SK-N-SH (cell line): ENCODE measurements at regions not wholly inside any gene's neighbourhood (a gene's known extent, or its start where the extent isn't known, plus 50 kb on each side); places are given as distances from the start of the nearest gene placed in this dataset.

Source experiments
- CTCF ChIA-PET: fragments of 300-600, 350-600 bp; formaldehyde crosslinking; extraction: SDS; loops from one replicate; lab custom pipeline; 2021; lab: Yijun Ruan, JAX
- POLR2A ChIA-PET: fragments of 350-600 bp; sonication (Branson Sonifier 250); formaldehyde crosslinking; extraction: SDS; loops from one replicate; lab custom pipeline; 2020; ENCODE audit warnings: antibody characterized with exemption, inconsistent platforms; lab: Yijun Ruan, JAX
- DNase-seq: peaks from one replicate; pipeline ENCODE4 v3.0.0; 2012
- H2AFZ ChIP-seq: fragments of 200-600 bp; sonication (generic); 2 replicates; pipeline ENCODE4 v1.8.1; 2016; ENCODE audit warnings: antibody characterized with exemption, mild to moderate bottlenecking, low read depth
- H3F3A ChIP-seq: fragments of 200-600 bp; sonication (generic); replicated peaks from 2 replicates; pipeline ENCODE3; 2016; ENCODE audit warnings: antibody characterized with exemption, mild to moderate bottlenecking; ENCODE audit not compliant: insufficient read depth
- H3K27ac ChIP-seq, 2 experiments: fragments of 200-500 bp in 1 of 2; fragments of 200-600 bp in 1 of 2; sonication (Bioruptor generic) in 1 of 2; sonication (generic), shearing (Covaris generic) in 1 of 2; 2 replicates each; pipeline versions ENCODE4 v1.5.1 to v1.6.1; 2014 to 2016; ENCODE audit warnings: low read depth in 2 of 2, inconsistent platforms in 1 of 2, low read length in 1 of 2, mild to moderate bottlenecking in 1 of 2, mixed read lengths in 1 of 2
- H3K27me3 ChIP-seq: fragments of 200-600 bp; sonication (generic), shearing (Covaris generic); 2 replicates; pipeline ENCODE4 v1.6.1; 2016; ENCODE audit warnings: mixed run types; ENCODE audit not compliant: insufficient read depth
- H3K36me3 ChIP-seq, 2 experiments: fragments of 200-500 bp in 1 of 2; fragments of 200-600 bp in 1 of 2; sonication (Bioruptor generic) in 1 of 2; sonication (generic) in 1 of 2; replicated peaks in 1 of 2; 2 replicates each; pipeline versions ENCODE3 to v1.5.1; 2014 to 2016; ENCODE audit warnings: low read length in 1 of 2, mild to moderate bottlenecking in 1 of 2; ENCODE audit not compliant: insufficient read depth in 2 of 2, control insufficient read depth in 1 of 2
- H3K4me1 ChIP-seq, 2 experiments: fragments of 200-500 bp in 1 of 2; fragments of 200-600 bp in 1 of 2; sonication (Bioruptor generic) in 1 of 2; sonication (generic), shearing (Covaris generic) in 1 of 2; 2 replicates each; pipeline versions ENCODE4 v1.5.1 to v1.6.1; 2014 to 2016; ENCODE audit warnings: low read depth in 1 of 2, low read length in 1 of 2, mixed run types in 1 of 2; ENCODE audit not compliant: insufficient read depth in 2 of 2, control insufficient read depth in 1 of 2
- H3K4me2 ChIP-seq: fragments of 200-600 bp; sonication (generic), shearing (Covaris generic); 2 replicates; pipeline ENCODE4 v1.6.1; 2017; ENCODE audit warnings: mixed run types
- H3K4me3 ChIP-seq, 2 experiments: fragments of 200-500 bp in 1 of 2; fragments of 200-600 bp in 1 of 2; sonication (Bioruptor generic) in 1 of 2; sonication (generic), shearing (Covaris generic) in 1 of 2; 2 replicates each; pipeline versions ENCODE4 v1.5.1 to v1.8.1; 2014 to 2016; ENCODE audit warnings: low read depth in 2 of 2, inconsistent platforms in 1 of 2, low read length in 1 of 2, mild to moderate bottlenecking in 1 of 2, mixed read lengths in 1 of 2, moderate library complexity in 1 of 2
- H3K79me2 ChIP-seq: fragments of 200-600 bp; sonication (generic); 2 replicates; pipeline ENCODE4 v1.8.1; 2017; ENCODE audit warnings: mild to moderate bottlenecking; ENCODE audit not compliant: insufficient read depth
- H3K9ac ChIP-seq: fragments of 200-600 bp; sonication (generic); 2 replicates; pipeline ENCODE4 v1.6.1; 2017; ENCODE audit warnings: mixed run types
- H3K9me2 ChIP-seq: fragments of 200-600 bp; sonication (generic); 2 replicates; pipeline ENCODE4 v1.6.1; 2017; ENCODE audit warnings: mixed run types
- H3K9me3 ChIP-seq: fragments of 200-600 bp; sonication (generic); 2 replicates; pipeline ENCODE4 v1.6.1; 2017; ENCODE audit warnings: mixed run types, mild to moderate bottlenecking, moderate library complexity
- H4K20me1 ChIP-seq: fragments of 200-600 bp; sonication (generic); 2 replicates; pipeline ENCODE4 v1.6.1; 2017; ENCODE audit warnings: mild to moderate bottlenecking, mixed run types; ENCODE audit not compliant: insufficient read depth
- EZH2phosphoT487 ChIP-seq: fragments of 200-600 bp; sonication (generic); IDR thresholded peaks from 2 replicates; pipeline ENCODE4 v1.6.1; 2017; ENCODE audit warnings: low read depth, mixed run types, mild to moderate bottlenecking, antibody characterized with exemption, moderate library complexity, borderline replicate concordance
- FOSL2 ChIP-seq: IDR thresholded peaks from 2 replicates; pipeline ENCODE4 v1.4.0; 2012; ENCODE audit warnings: low read depth, mild to moderate bottlenecking, moderate library complexity, borderline replicate concordance
- FOXJ3 ChIP-seq: sonication (generic); formaldehyde crosslinking; IDR thresholded peaks from 2 replicates; pipeline ENCODE4 v1.5.1; 2020; ENCODE audit warnings: mild to moderate bottlenecking, missing genetic modification reagents
- FOXM1 ChIP-seq: IDR thresholded peaks from 2 replicates; pipeline ENCODE4 v1.4.0; 2012; ENCODE audit warnings: low read depth, mild to moderate bottlenecking
- IRF3 ChIP-seq: fragments of 150-350 bp; IDR thresholded peaks from 2 replicates; pipeline ENCODE4 v1.6.1; 2016; ENCODE audit warnings: mild to moderate bottlenecking, low read depth, low read length
- NFIC ChIP-seq: IDR thresholded peaks from 2 replicates; pipeline ENCODE4 v1.4.0; 2012; ENCODE audit warnings: borderline replicate concordance
- RCOR1 ChIP-seq: fragments of 150-350 bp; IDR thresholded peaks from 2 replicates; pipeline ENCODE4 v1.6.1; 2017; ENCODE audit warnings: antibody characterized with exemption, low read length
- REST ChIP-seq: IDR thresholded peaks from 2 replicates; pipeline ENCODE4 v1.6.1; 2012; ENCODE audit warnings: mild to moderate bottlenecking, low read depth, low read length, moderate library complexity
- SMC3 ChIP-seq: IDR thresholded peaks from 2 replicates; pipeline ENCODE4 v1.6.1; 2012; ENCODE audit warnings: low read depth, low read length, improper control_type of control experiment
- TCF12 ChIP-seq: IDR thresholded peaks from 2 replicates; pipeline ENCODE4 v1.4.0; 2012
- TEAD4 ChIP-seq: IDR thresholded peaks from 2 replicates; pipeline ENCODE4 v1.4.0; 2012; ENCODE audit warnings: mild to moderate bottlenecking, borderline replicate concordance; ENCODE audit not compliant: insufficient read depth
- USF1 ChIP-seq: IDR thresholded peaks from 2 replicates; pipeline ENCODE4 v1.4.0; 2012; ENCODE audit warnings: low read depth, borderline replicate concordance
- ZBTB33 ChIP-seq: IDR thresholded peaks from 2 replicates; pipeline ENCODE4 v1.4.0; 2012; ENCODE audit warnings: low read depth, borderline replicate concordance
- WGBS: methylation state at CpG from one replicate; pipeline ENCODE4 v1.1.6; 2017; ENCODE audit warnings: low lambda C conversion rate; 5-methylcytosine and 5-hydroxymethylcytosine counted together

- H3K27ac ChIP-seq, result no peak overlapping the region
- ChIA-PET POLR2A (interaction anchor here (1.2 kb wide), 1 partner anchor 54 kb away, joined by 4 read pairs; no protein-coding TSS in a partner anchor), CTCF (interaction anchor here (0.5 to 1.7 kb wide), 3 partner anchors 110 to 207 kb away, joined by 3 to 4 read pairs (median 3); partner anchors contain the start of gene TLE3)
- H3K4me1 ChIP-seq, result peaks cover 0 to 48% of the 10 kb centered on the region in 2 experiments; a peak in 1 of 4 replicates
- no peaks in the 10 kb centered on the region for H3K79me2 ChIP-seq
- H3K9me3 ChIP-seq, result no peaks in the 10 kb centered on the region
- DNase-seq, result no peak
- no peak overlapping the region for H3K4me3 ChIP-seq
- no peaks in the 10 kb centered on the region for H4K20me1 ChIP-seq
- H3K9ac ChIP-seq, result no peak overlapping the region
- H3K27me3 ChIP-seq, result no peaks in the 10 kb centered on the region
- no peaks in the 10 kb centered on the region for H3K36me3 ChIP-seq
- no peaks in the 10 kb centered on the region for H3F3A ChIP-seq
- H3K9me2 ChIP-seq, result no peaks in the 10 kb centered on the region
- TF ChIP-seq EZH2phosphoT487, result no peak
- no peak for TF ChIP-seq ZBTB33
- no peak for TF ChIP-seq NFIC
- TF ChIP-seq IRF3, result no peak
- TF ChIP-seq RCOR1, result no peak
- TF ChIP-seq TEAD4, result no peak
- TF ChIP-seq TCF12, result no peak
- WGBS, result 84% methylated on average over 8 of the region's 11 CpGs
- H3K4me2 ChIP-seq, result no peak overlapping the region
- H2AFZ ChIP-seq, result no peak overlapping the region
Measured at GRCh38 chr15:70253461-70254156, 155.9 kb upstream of the TLE3 start.

- H3K79me2 ChIP-seq, result no peaks in the 10 kb centered on the region
- H3K4me2 ChIP-seq, result no peak overlapping the region
- peaks cover 0 to 52% of the 10 kb centered on the region in 2 experiments; a peak in 1 of 4 replicates for H3K4me1 ChIP-seq
- H3K27ac ChIP-seq, result no peak overlapping the region; a peak in 1 of 4 replicates
- H3K9ac ChIP-seq, result no peak overlapping the region
- WGBS, result 97% methylated on average over 5 of the region's 7 CpGs
- H3K4me3 ChIP-seq, result no peak overlapping the region
- no peaks in the 10 kb centered on the region for H4K20me1 ChIP-seq
- ChIA-PET CTCF (no interaction called here), POLR2A (interaction anchor here (0.6 to 2.2 kb wide), 2 partner anchors 10 to 87 kb away, joined by 3 to 6 read pairs; no protein-coding TSS in a partner anchor)
- no peaks in the 10 kb centered on the region for H3K36me3 ChIP-seq
- H3K27me3 ChIP-seq, result no peaks in the 10 kb centered on the region
- H3K9me2 ChIP-seq, result no peaks in the 10 kb centered on the region
- no peaks in the 10 kb centered on the region for H3K9me3 ChIP-seq
- no peak for DNase-seq
- H3F3A ChIP-seq, result no peaks in the 10 kb centered on the region
- no peak overlapping the region for H2AFZ ChIP-seq
- TF ChIP-seq EZH2phosphoT487, result no peak
- no peak for TF ChIP-seq REST
- no peak for TF ChIP-seq SMC3
- no peak for TF ChIP-seq FOXJ3 (CRISPR knock-in tag)
- no peak for TF ChIP-seq FOSL2
- no peak for TF ChIP-seq FOXM1
- TF ChIP-seq IRF3, result no peak
- no peak for TF ChIP-seq USF1
- no peak for TF ChIP-seq ZBTB33
- TF ChIP-seq RCOR1, result no peak
- TF ChIP-seq TCF12, result no peak
Measured at GRCh38 chr15:70252951-70253320, 155.2 kb upstream of the TLE3 start.
